ENCODE measurements at regions not wholly inside any gene's neighbourhood (a gene's known extent, or its start where the extent isn't known, plus 50 kb on each side); places are given as distances from the start of the nearest gene placed in this dataset.

GRCh38 chr6:139927742-139928305 is 553.4 kb upstream of the CITED2 start:
- H3K4me2 ChIP-seq (ENCODE audit: low read length), result no peak overlapping the region
- H3K4me1 ChIP-seq (ENCODE audit: control insufficient read depth, insufficient read depth, low read length), result peaks cover 36% of the 10 kb centered on the region
- H3K27me3 ChIP-seq (ENCODE audit: control insufficient read depth, insufficient read depth, low read length), result no peaks in the 10 kb centered on the region
- H3K9ac ChIP-seq (ENCODE audit: low read depth, low read length), result no peak overlapping the region
- H3K9me3 ChIP-seq (replicated peaks; ENCODE audit: low read length), result no peaks in the 10 kb centered on the region
- H3K4me3 ChIP-seq (ENCODE audit: low read length), result no peak overlapping the region
- no peaks in the 10 kb centered on the region for H3K36me3 ChIP-seq (ENCODE audit: insufficient read depth, low read length)

DNA sequence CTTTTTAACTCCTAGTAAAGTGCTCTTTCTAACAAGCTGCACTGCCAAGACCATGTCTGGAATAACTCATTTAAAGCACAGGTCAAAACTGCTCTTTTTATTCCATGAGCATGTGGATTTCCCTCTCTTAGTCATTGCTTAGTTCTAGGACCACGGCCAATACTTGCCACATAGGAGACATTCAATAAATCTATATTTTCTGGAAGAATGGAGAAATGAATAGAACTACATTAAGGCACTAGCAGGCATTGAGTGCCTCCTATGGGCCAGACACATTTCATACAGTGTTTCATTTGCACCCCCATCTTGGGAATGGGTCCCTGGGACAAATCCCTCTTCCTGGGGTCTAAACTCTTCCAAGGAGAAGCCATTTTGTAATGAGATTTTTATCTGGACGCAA is 552.8 kb upstream of the CITED2 start:
- peak overlapping the region; percentile 69 for H3K9ac ChIP-seq (ENCODE audit: low read depth, low read length)
- H3K27me3 ChIP-seq (ENCODE audit: control insufficient read depth, insufficient read depth, low read length), result no peaks in the 10 kb centered on the region
- H3K4me2 ChIP-seq (ENCODE audit: low read length), result peak overlapping the region; percentile 61
- no peaks in the 10 kb centered on the region for H3K36me3 ChIP-seq (ENCODE audit: insufficient read depth, low read length)
- H3K9me3 ChIP-seq (replicated peaks; ENCODE audit: low read length), result no peaks in the 10 kb centered on the region
- H3K4me1 ChIP-seq (ENCODE audit: control insufficient read depth, insufficient read depth, low read length), result peaks cover 35% of the 10 kb centered on the region
- no peak overlapping the region for H3K4me3 ChIP-seq (ENCODE audit: low read length)

- no peaks in the 10 kb centered on the region for H3K27me3 ChIP-seq (ENCODE audit: control insufficient read depth, insufficient read depth, low read length)
- peak overlapping the region; percentile 37 for H3K4me3 ChIP-seq (ENCODE audit: low read length)
- no peaks in the 10 kb centered on the region for H3K9me3 ChIP-seq (replicated peaks; ENCODE audit: low read length)
- no peaks in the 10 kb centered on the region for H3K36me3 ChIP-seq (ENCODE audit: insufficient read depth, low read length)
- peak overlapping the region; percentile 61 for H3K4me2 ChIP-seq (ENCODE audit: low read length)
- peaks cover 31% of the 10 kb centered on the region for H3K4me1 ChIP-seq (ENCODE audit: control insufficient read depth, insufficient read depth, low read length)
- H3K9ac ChIP-seq (ENCODE audit: low read depth, low read length), result peak overlapping the region; percentile 69
Observed at GRCh38 chr6:139926711-139927110, 552.3 kb upstream of the CITED2 start.

DNA sequence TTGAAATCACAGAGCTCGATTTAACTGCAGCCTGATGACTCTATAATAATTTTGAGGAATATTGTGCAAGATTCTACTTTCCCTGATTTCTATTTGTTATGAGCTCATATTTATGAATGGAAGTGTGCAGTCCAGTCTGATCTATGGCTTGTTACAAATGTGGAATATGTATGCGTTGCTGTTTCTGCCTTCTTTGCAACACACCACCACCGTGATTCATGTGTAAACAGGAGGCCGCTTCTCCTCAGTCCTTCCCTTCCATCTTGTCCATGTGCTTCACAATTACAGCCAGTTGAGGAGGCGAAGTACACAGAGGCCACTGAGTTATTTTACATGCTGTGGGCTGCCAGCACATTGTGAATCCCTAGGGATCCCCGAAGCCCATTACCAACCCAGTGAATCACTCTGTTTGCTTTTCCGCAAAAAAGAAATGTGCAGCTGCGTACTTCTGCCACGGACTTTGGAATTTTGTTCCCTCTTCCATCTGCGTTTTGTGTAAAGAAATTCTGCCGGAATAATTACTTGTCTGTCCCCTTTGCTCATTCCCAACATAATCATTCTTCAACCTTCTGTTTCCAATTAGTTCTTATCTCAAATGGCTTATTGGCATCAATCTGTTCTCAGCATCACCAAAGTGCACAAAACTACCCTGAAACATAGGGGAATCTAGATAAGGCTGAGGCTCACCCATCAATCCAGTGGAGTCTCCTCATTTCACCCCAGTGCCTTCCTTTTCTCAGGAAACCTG is 551.6 kb upstream of the CITED2 start:
- no peaks in the 10 kb centered on the region for H3K27me3 ChIP-seq (ENCODE audit: control insufficient read depth, insufficient read depth, low read length)
- H3K9me3 ChIP-seq (replicated peaks; ENCODE audit: low read length), result no peaks in the 10 kb centered on the region
- no peaks in the 10 kb centered on the region for H3K36me3 ChIP-seq (ENCODE audit: insufficient read depth, low read length)
- peak overlapping the region; percentile 61 for H3K4me2 ChIP-seq (ENCODE audit: low read length)
- H3K9ac ChIP-seq (ENCODE audit: low read depth, low read length), result peak overlapping the region; percentile 69
- H3K4me3 ChIP-seq (ENCODE audit: low read length), result peak overlapping the region; percentile 37
- peaks cover 30% of the 10 kb centered on the region for H3K4me1 ChIP-seq (ENCODE audit: control insufficient read depth, insufficient read depth, low read length)

DNA sequence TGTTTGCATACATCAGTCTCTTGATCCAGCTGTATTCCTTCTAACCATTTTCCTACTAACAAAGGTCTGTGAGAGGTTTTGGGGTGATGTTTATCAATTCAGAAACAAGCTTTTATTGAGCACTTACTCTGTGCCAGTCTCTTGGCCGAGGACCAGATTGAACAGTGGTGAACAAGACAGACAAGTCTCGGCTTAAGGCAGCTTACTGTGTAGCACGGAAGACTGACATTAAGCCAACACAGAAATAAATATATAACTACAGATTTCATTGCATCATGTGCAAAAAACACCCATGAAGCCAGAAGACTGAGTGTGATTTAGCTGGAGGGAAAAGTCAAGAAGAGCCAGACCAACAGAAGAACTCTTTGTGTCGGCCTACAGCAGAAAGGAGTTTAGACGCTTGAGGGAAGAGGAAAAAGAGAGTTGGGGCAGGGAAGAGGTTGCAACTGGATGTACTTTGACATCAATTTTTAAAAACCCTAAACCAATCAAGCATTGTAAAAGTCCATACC is 549.6 kb upstream of the CITED2 start:
- peaks cover 30% of the 10 kb centered on the region for H3K4me1 ChIP-seq (ENCODE audit: control insufficient read depth, insufficient read depth, low read length)
- H3K4me3 ChIP-seq (ENCODE audit: low read length), result no peak overlapping the region
- H3K27me3 ChIP-seq (ENCODE audit: control insufficient read depth, insufficient read depth, low read length), result no peaks in the 10 kb centered on the region
- H3K4me2 ChIP-seq (ENCODE audit: low read length), result no peak overlapping the region
- H3K9ac ChIP-seq (ENCODE audit: low read depth, low read length), result no peak overlapping the region
- no peaks in the 10 kb centered on the region for H3K36me3 ChIP-seq (ENCODE audit: insufficient read depth, low read length)
- H3K9me3 ChIP-seq (replicated peaks; ENCODE audit: low read length), result no peaks in the 10 kb centered on the region

DNA sequence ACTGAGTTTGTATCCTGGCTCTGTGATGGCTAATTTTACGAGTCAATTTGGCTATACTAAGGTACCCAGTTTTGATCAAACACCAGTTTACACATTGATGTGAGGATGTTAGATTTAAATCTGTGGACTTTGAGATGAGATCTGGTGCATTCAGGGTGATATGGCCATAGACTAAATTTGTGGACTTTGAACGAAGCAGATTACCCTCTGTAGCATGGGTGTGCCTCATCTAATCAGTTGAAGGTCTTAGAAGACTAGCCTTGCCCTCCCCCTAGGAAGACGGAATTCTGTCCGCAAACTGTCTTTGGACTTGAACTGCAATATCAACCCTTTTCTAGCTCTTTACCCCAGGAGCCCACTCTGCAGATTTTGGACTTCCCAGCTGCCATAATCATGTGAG is 547.8 kb upstream of the CITED2 start:
- H3K4me2 ChIP-seq (ENCODE audit: low read length), result no peak overlapping the region
- H3K4me1 ChIP-seq (ENCODE audit: control insufficient read depth, insufficient read depth, low read length), result peaks cover 21% of the 10 kb centered on the region
- H3K9ac ChIP-seq (ENCODE audit: low read depth, low read length), result no peak overlapping the region
- H3K4me3 ChIP-seq (ENCODE audit: low read length), result no peak overlapping the region
- H3K9me3 ChIP-seq (replicated peaks; ENCODE audit: low read length), result no peaks in the 10 kb centered on the region
- no peaks in the 10 kb centered on the region for H3K36me3 ChIP-seq (ENCODE audit: insufficient read depth, low read length)
- no peaks in the 10 kb centered on the region for H3K27me3 ChIP-seq (ENCODE audit: control insufficient read depth, insufficient read depth, low read length)

- Histone ChIP-seq H3K4me1 (ENCODE audit: control insufficient read depth, insufficient read depth, low read length) (peaks cover 7% of the 10 kb centered on the region), H3K4me3 (ENCODE audit: low read length) (no peak overlapping the region), H3K27me3 (ENCODE audit: control insufficient read depth, insufficient read depth, low read length) (no peaks in the 10 kb centered on the region), H3K9ac (ENCODE audit: low read depth, low read length) (no peak overlapping the region), H3K4me2 (ENCODE audit: low read length) (no peak overlapping the region), H3K36me3 (ENCODE audit: insufficient read depth, low read length) (no peaks in the 10 kb centered on the region), H3K9me3 (replicated peaks; ENCODE audit: low read length) (no peaks in the 10 kb centered on the region)
Observed at GRCh38 chr6:139920776-139921100, 546.3 kb upstream of the CITED2 start.

GRCh38 chr6:139920027-139920775 is 545.8 kb upstream of the CITED2 start:
- no peaks in the 10 kb centered on the region for H3K9me3 ChIP-seq (replicated peaks; ENCODE audit: low read length)
- H3K4me3 ChIP-seq (ENCODE audit: low read length), result no peak overlapping the region
- no peaks in the 10 kb centered on the region for H3K36me3 ChIP-seq (ENCODE audit: insufficient read depth, low read length)
- no peak overlapping the region for H3K4me2 ChIP-seq (ENCODE audit: low read length)
- peaks cover 1% of the 10 kb centered on the region for H3K4me1 ChIP-seq (ENCODE audit: control insufficient read depth, insufficient read depth, low read length)
- H3K27me3 ChIP-seq (ENCODE audit: control insufficient read depth, insufficient read depth, low read length), result no peaks in the 10 kb centered on the region
- no peak overlapping the region for H3K9ac ChIP-seq (ENCODE audit: low read depth, low read length)

DNA sequence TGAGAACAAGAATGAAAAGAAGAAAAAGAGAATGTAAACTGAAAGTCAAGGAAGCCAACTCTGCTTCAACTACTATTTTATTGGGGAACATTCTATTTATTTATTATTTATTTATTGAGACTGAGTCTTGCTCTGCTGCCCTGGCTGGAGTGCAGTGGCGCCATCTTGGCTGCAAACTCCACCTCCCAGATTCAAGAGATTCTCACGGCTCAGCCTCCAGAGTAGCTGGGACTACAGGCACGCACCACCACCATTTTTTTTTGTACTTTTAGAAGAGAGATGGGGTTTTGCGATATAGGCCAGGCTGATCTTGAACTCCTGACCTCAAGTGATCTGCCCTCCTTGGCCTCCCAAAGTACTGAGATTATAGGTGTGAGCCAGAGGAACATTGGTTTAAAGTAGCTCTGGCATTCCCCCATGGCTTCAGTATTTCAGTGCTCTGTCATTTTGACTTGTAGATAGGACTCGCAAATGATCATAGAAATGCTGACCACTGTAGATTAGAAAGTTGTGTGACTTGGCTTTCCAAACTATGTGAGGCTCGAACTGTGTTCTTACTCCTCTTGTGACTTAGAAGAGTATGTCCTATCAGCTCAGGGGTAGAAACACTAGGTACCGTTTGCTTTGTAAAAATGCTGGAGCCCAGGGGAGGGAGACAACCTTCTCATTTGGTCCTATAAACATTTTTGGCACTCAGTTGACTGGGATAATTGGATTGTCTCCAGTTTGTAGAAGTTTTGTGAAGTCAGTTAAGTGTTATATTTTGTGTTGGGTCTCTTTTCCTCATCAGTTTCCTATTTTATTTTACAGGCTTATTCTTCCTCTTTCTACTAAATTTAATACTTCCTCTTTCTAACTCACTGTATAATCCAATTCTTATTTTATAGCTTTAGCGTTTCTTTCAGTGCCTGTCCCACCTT is 544.9 kb upstream of the CITED2 start:
- Histone ChIP-seq H3K9ac (ENCODE audit: low read depth, low read length) (no peak overlapping the region), H3K4me3 (ENCODE audit: low read length) (no peak overlapping the region), H3K36me3 (ENCODE audit: insufficient read depth, low read length) (no peaks in the 10 kb centered on the region), H3K27me3 (ENCODE audit: control insufficient read depth, insufficient read depth, low read length) (no peaks in the 10 kb centered on the region), H3K9me3 (replicated peaks; ENCODE audit: low read length) (no peaks in the 10 kb centered on the region), H3K4me2 (ENCODE audit: low read length) (no peak overlapping the region), H3K4me1 (ENCODE audit: control insufficient read depth, insufficient read depth, low read length) (no peaks in the 10 kb centered on the region)

DNA sequence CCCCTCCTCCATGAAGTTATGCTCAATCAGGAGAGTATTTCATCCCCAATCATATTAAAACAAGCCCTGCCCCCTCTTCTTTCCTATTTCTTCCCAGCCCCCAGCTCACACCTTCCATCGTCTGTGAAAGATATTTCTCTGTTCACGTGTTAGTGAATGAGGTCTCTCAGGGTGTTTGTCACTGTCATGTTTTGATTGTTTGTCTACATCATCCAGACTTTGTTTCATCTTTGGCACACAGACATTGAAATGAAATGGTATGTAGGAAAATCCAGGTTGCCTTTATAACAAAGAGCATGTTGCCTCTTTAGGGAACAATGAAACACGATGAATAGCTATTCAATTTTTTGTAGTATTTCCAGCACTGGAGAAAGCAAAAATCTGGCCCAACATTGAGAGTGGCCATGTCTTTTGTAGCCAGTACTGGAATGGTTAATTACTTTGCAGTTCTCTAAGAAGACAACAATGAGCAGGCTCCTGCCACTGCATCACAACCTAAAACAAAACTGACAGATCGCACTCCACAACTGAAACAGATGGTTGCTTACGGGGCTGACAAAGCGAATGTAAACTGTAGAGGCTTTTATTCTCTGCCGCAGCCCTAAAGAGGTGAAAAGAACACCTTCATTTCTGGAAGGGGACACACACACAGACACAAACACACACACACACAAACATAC is 543.6 kb upstream of the CITED2 start:
- Histone ChIP-seq H3K4me3 (ENCODE audit: low read length) (no peak overlapping the region), H3K4me2 (ENCODE audit: low read length) (no peak overlapping the region), H3K9me3 (replicated peaks; ENCODE audit: low read length) (no peaks in the 10 kb centered on the region), H3K27me3 (ENCODE audit: control insufficient read depth, insufficient read depth, low read length) (no peaks in the 10 kb centered on the region), H3K9ac (ENCODE audit: low read depth, low read length) (no peak overlapping the region), H3K36me3 (ENCODE audit: insufficient read depth, low read length) (no peaks in the 10 kb centered on the region), H3K4me1 (ENCODE audit: control insufficient read depth, insufficient read depth, low read length) (no peaks in the 10 kb centered on the region)

Data from skeletal muscle satellite cell (primary cell).